Heart left ventricle (tissue), 13 donors: ENCODE measurements at regions not wholly inside any gene's neighbourhood (a gene's known extent, or its start where the extent isn't known, plus 50 kb on each side); places are given as distances from the start of the nearest gene placed in this dataset.

Experiments
- POLR2A ChIP-seq, 2 donors: fragments of 450-650 bp; IDR thresholded peaks; one replicate each; pipeline ENCODE4 v1.6.1; 2017; ENCODE audit warnings: antibody characterized with exemption in 2 of 2, mild to moderate bottlenecking in 2 of 2, moderate library complexity in 2 of 2
- TF ChIP-seq, protein P1 (sequence below), 12 donors: fragments of 200-600 bp; sonication (generic) in 4 of 12; IDR thresholded peaks; one replicate each; pipeline versions ENCODE4 v1.5.0 to v1.8.0; 2018 to 2022; ENCODE audit warnings: antibody characterized with exemption in 12 of 12, mild to moderate bottlenecking in 5 of 12
- donor health status: ischemic (EF 13 %, LVEDD 7.1; RV severe dilation, severe dysfunction).
- donor health status: DM: no; HTN: yes; CAD: no.
- donor health status: DM: no; HTN: no; CAD: no.
- donor health status: ischemic (EF 25% LVEDD 6.9; RV normal size, moderate dysfunction).
- donor health status: ischemic (EF 25% LVEDD 5.7; RV mildly dilated, moderate dysfunction).
- donor health status: ischemic (EF 35%, LVEDD 5.7; RV mildly dilated, moderate dysfunction).
- donor health status: nonischemic (EF 11% LVEDD 7.7; RV severe dilation, severe dysfunction).
- donor health status: DM: yes; HTN: yes; CAD: no.
- donor health status: PGD.
- donor health status: ischemic (EF 29% LVEDD 5.4; RV normal size, mild dysfunction).
- donor health status: nonischemic (EF 23%, LVEDD 6.1; RV moderate dilation, normal function).

DNA sequence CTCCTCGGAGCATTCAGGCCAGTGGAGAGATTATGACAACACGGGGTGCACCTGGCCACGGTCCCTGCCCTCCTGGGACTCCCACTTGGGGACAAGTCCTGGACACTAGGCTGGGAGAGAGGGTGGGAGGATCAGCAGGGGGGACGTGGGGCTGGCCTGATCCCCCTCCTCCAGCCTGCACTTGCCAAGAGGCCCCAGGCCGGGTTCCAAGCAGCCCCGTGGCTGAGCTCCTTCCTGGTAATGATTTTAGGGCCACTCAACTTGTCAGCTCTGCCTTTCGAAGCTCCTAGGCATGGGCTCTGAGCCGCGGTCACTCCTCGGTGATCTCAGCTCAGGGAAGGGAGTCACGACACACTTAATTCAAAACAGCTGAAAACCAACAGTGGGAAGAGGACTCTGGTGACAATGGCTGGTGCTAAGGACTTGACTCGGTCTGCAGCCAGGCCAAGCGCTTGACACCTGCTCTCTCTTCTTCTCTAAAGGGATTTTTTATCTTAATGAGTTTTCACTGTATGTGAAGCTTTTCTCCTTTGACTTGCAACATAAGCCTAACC lies 161.7 kb downstream of the BMP7 start:
- TF ChIP-seq, protein P1, sequence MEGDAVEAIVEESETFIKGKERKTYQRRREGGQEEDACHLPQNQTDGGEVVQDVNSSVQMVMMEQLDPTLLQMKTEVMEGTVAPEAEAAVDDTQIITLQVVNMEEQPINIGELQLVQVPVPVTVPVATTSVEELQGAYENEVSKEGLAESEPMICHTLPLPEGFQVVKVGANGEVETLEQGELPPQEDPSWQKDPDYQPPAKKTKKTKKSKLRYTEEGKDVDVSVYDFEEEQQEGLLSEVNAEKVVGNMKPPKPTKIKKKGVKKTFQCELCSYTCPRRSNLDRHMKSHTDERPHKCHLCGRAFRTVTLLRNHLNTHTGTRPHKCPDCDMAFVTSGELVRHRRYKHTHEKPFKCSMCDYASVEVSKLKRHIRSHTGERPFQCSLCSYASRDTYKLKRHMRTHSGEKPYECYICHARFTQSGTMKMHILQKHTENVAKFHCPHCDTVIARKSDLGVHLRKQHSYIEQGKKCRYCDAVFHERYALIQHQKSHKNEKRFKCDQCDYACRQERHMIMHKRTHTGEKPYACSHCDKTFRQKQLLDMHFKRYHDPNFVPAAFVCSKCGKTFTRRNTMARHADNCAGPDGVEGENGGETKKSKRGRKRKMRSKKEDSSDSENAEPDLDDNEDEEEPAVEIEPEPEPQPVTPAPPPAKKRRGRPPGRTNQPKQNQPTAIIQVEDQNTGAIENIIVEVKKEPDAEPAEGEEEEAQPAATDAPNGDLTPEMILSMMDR (IDR thresholded peaks at IDR 0.05) = no peak
- TF ChIP-seq POLR2A (IDR thresholded peaks at IDR 0.05) = no peak
